ENCODE measurements at regions not wholly inside any gene's neighbourhood (a gene's known extent, or its start where the extent isn't known, plus 50 kb on each side); places are given as distances from the start of the nearest gene placed in this dataset.

- Histone ChIP-seq H3K9me3 (no peaks in the 10 kb centered on the region), H3K4me3 (no peak overlapping the region), H3K36me3 (ENCODE audit: low read depth) (no peaks in the 10 kb centered on the region), H3K4me1 (ENCODE audit: low read depth) (no peaks in the 10 kb centered on the region)
- no peak for ATAC-seq
- intact Hi-C loops (cut with DNase I, micrococcal nuclease): no loop called here
- DNase-seq: no peak
- TF ChIP-seq CTCF (IDR thresholded peaks at IDR 0.05): no peak
Observed at GRCh38 chr2:103873716-103874351, 980.1 kb upstream of the POU3F3 start.

- Histone ChIP-seq H3K4me1 (ENCODE audit: low read depth) (no peaks in the 10 kb centered on the region), H3K36me3 (ENCODE audit: low read depth) (no peaks in the 10 kb centered on the region)
Observed at GRCh38 chr2:103875131-103875530, 978.8 kb upstream of the POU3F3 start.

GRCh38 chr2:103875531-103875930 lies 978.4 kb upstream of the POU3F3 start:
- no peak for TF ChIP-seq CTCF (IDR thresholded peaks at IDR 0.05)
- DNase-seq (no peak), ATAC-seq (no peak)
- Histone ChIP-seq H3K36me3 (ENCODE audit: low read depth) (no peaks in the 10 kb centered on the region), H3K4me1 (ENCODE audit: low read depth) (no peaks in the 10 kb centered on the region), H3K9me3 (no peaks in the 10 kb centered on the region), H3K4me3 (no peak overlapping the region)
- intact Hi-C loops (cut with DNase I, micrococcal nuclease): no loop called here

More at GRCh38 chr2:103875131-103875530, 978.8 kb upstream of the POU3F3 start:
- no peak for TF ChIP-seq CTCF (IDR thresholded peaks at IDR 0.05)
- no peak overlapping the region for H3K4me3 ChIP-seq
- intact Hi-C loops (cut with DNase I, micrococcal nuclease): no loop called here
- no peaks in the 10 kb centered on the region for H3K9me3 ChIP-seq
- DNase-seq (no peak), ATAC-seq (no peak)

- no peak for TF ChIP-seq CTCF (IDR thresholded peaks at IDR 0.05)
- no peak for DNase-seq
- no peaks in the 10 kb centered on the region for H3K4me1 ChIP-seq (ENCODE audit: low read depth)
- H3K9me3 ChIP-seq: no peaks in the 10 kb centered on the region
- ATAC-seq: no peak
- H3K4me3 ChIP-seq: no peak overlapping the region
- intact Hi-C loops (cut with DNase I, micrococcal nuclease): no loop called here
- no peaks in the 10 kb centered on the region for H3K36me3 ChIP-seq (ENCODE audit: low read depth)
Observed at GRCh38 chr2:103876611-103877010, 977.3 kb upstream of the POU3F3 start.

GRCh38 chr2:103879101-103879500 lies 974.8 kb upstream of the POU3F3 start:
- intact Hi-C loops (cut with DNase I, micrococcal nuclease): no loop called here
- no peaks in the 10 kb centered on the region for H3K36me3 ChIP-seq (ENCODE audit: low read depth)

More at GRCh38 chr2:103879101-103879500, 974.8 kb upstream of the POU3F3 start:
- DNase-seq (no peak), ATAC-seq (no peak)
- Histone ChIP-seq H3K4me1 (ENCODE audit: low read depth) (no peaks in the 10 kb centered on the region), H3K9me3 (no peaks in the 10 kb centered on the region), H3K4me3 (no peak overlapping the region)
- TF ChIP-seq CTCF (IDR thresholded peaks at IDR 0.05): no peak

Measured in mucosa of descending colon (tissue), 3 donors.